ENCODE measurements at regions not wholly inside any gene's neighbourhood (a gene's known extent, or its start where the extent isn't known, plus 50 kb on each side); places are given as distances from the start of the nearest gene placed in this dataset.

GRCh38 chr19:5287066-5287465 lies 53.5 kb downstream of the PTPRS start:
- TF ChIP-seq CTCF (conservative IDR thresholded peaks at IDR 0.05; ENCODE audit: low read depth, low read length) (no peak), EZH2 (IDR thresholded peaks at IDR 0.05; ENCODE audit: low read length, unreplicated experiment) (no peak), EZH2phosphoT487 (IDR thresholded peaks at IDR 0.05; ENCODE audit: borderline replicate concordance, low read length) (no peak)

All from PC-3 (cell line).